ENCODE measurements at regions not wholly inside any gene's neighbourhood (a gene's known extent, or its start where the extent isn't known, plus 50 kb on each side); places are given as distances from the start of the nearest gene placed in this dataset.
A peak's percentile ranks its signal among the peaks of the same experiment; 100 is the strongest.

DNA sequence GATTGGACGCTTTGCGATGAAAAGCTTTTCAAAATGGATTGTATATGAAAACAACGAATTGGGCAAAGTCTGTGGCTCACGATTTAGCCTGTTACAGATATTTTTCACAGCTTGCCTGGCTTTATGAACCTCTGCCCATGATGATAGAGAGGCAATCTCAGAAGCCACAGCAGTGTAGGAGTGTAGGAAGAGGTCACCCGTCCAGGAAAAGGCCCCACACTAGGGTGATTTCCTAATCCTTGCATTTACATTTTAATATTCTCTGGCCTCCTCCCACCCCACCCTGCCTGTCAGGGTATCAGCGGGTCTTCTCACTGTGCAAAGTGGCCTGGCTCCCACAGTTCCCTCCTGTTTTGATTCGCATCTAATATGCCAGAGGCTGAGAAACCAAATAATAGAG is 81.8 kb upstream of the FOXN3 start:
- Histone ChIP-seq H3K79me2 (ENCODE audit: control insufficient read depth, insufficient read depth, low read length) (peaks cover 28% of the 10 kb centered on the region), H3K27me3 (replicated peaks in 1 of 4; ENCODE audit: control extremely low read depth in 1 of 4, control insufficient read depth in 3 of 4, insufficient read depth in 4 of 4, low read length in 3 of 4) (no peaks in the 10 kb centered on the region), H2AFZ (ENCODE audit: insufficient read depth, low read depth, low read length, poor library complexity, severe bottlenecking) (no peak overlapping the region), H3K4me2 (replicated peaks; ENCODE audit: low read depth, low read length, poor library complexity, severe bottlenecking) (no peak overlapping the region), H3K9me3 (ENCODE audit: control extremely low read depth in 1 of 3, control insufficient read depth in 2 of 3, insufficient read depth in 1 of 3, low read length in 2 of 3) (no peaks in the 10 kb centered on the region), H3K9ac (ENCODE audit: low read length) (no peak overlapping the region), H3K36me3 (replicated peaks in 1 of 2; ENCODE audit: control extremely low read depth in 1 of 2, control insufficient read depth in 1 of 2, extremely low read depth in 1 of 2, insufficient read depth in 2 of 2, low read length in 1 of 2) (no peaks in the 10 kb centered on the region), H4K20me1 (ENCODE audit: control insufficient read depth, insufficient read depth, low read length, poor library complexity, severe bottlenecking) (peaks cover 3% of the 10 kb centered on the region), H3K4me1 (ENCODE audit: control insufficient read depth in 2 of 2, insufficient read depth in 2 of 2, low read length in 2 of 2) (peaks cover 17 to 19% of the 10 kb centered on the region in 2 donors), H3K4me3 (ENCODE audit: control extremely low read depth in 1 of 5, extremely low read depth in 1 of 5, insufficient read depth in 1 of 5, low read depth in 2 of 5, low read length in 4 of 5) (no peak overlapping the region), H3K27ac (ENCODE audit: low read length in 2 of 2) (no peak overlapping the region)
- CTCF ChIA-PET = no interaction called here
- POLR2A ChIA-PET = no interaction called here
- Mint-ChIP-seq H3K4me1 (peaks cover 28% of the 10 kb centered on the region), H3K9me3 (ENCODE audit: insufficient read depth) (no peaks in the 10 kb centered on the region), H3K27me3 (no peaks in the 10 kb centered on the region), H3K4me3 (no peak overlapping the region), H3K27ac (no peak overlapping the region)
- TF ChIP-seq, protein P1, sequence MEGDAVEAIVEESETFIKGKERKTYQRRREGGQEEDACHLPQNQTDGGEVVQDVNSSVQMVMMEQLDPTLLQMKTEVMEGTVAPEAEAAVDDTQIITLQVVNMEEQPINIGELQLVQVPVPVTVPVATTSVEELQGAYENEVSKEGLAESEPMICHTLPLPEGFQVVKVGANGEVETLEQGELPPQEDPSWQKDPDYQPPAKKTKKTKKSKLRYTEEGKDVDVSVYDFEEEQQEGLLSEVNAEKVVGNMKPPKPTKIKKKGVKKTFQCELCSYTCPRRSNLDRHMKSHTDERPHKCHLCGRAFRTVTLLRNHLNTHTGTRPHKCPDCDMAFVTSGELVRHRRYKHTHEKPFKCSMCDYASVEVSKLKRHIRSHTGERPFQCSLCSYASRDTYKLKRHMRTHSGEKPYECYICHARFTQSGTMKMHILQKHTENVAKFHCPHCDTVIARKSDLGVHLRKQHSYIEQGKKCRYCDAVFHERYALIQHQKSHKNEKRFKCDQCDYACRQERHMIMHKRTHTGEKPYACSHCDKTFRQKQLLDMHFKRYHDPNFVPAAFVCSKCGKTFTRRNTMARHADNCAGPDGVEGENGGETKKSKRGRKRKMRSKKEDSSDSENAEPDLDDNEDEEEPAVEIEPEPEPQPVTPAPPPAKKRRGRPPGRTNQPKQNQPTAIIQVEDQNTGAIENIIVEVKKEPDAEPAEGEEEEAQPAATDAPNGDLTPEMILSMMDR (IDR thresholded peaks at IDR 0.05) = no peak
- TF ChIP-seq EZH2 (IDR thresholded peaks at IDR 0.05; ENCODE audit: borderline replicate concordance, insufficient read depth, low read depth, low read length, poor library complexity, severe bottlenecking) = no peak
- no peak for DNase-seq
- intact Hi-C loops (cut with micrococcal nuclease) = no loop called here
- ATAC-seq (ENCODE audit: low read depth) = no peak
- WGBS (ENCODE audit: insufficient coverage) = 100% methylated on average over 4 of the region's 7 CpGs

DNA sequence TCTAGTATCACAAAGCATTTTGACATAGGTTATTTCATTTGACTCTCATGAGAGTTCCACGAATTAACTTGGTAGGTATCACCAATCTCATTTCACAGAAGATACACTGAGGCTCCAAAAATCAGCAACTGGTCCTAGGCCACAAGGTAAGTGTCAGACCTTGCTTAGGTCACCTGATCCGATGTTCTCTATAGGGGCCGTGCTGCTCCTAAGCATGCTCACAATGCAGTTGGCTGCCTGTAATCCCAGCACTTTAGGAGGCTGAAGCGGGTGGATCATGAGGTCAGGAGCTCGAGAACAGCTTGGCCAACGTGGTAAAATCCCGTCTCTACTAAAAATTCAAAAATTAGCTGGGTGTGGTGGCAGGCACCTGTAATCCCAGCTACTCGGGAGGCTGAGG is 78.7 kb upstream of the FOXN3 start:
- Mint-ChIP-seq H3K9me3 (ENCODE audit: insufficient read depth) (no peaks in the 10 kb centered on the region), H3K4me3 (no peak overlapping the region), H3K27ac (no peak overlapping the region), H3K27me3 (no peaks in the 10 kb centered on the region), H3K4me1 (peaks cover 29% of the 10 kb centered on the region)
- Histone ChIP-seq H3K4me1 (ENCODE audit: control insufficient read depth in 2 of 2, insufficient read depth in 2 of 2, low read length in 2 of 2) (peaks cover 20 to 21% of the 10 kb centered on the region in 2 donors), H3K36me3 (replicated peaks in 1 of 2; ENCODE audit: control extremely low read depth in 1 of 2, control insufficient read depth in 1 of 2, extremely low read depth in 1 of 2, insufficient read depth in 2 of 2, low read length in 1 of 2) (no peaks in the 10 kb centered on the region), H3K4me3 (ENCODE audit: control extremely low read depth in 1 of 5, extremely low read depth in 1 of 5, insufficient read depth in 1 of 5, low read depth in 2 of 5, low read length in 4 of 5) (no peak overlapping the region), H2AFZ (ENCODE audit: insufficient read depth, low read depth, low read length, poor library complexity, severe bottlenecking) (no peak overlapping the region), H3K9me3 (ENCODE audit: control extremely low read depth in 1 of 3, control insufficient read depth in 2 of 3, insufficient read depth in 1 of 3, low read length in 2 of 3) (no peaks in the 10 kb centered on the region), H3K27ac (ENCODE audit: low read length in 2 of 2) (peak overlapping the region in 1 of 2 donors; percentile 77), H3K4me2 (replicated peaks; ENCODE audit: low read depth, low read length, poor library complexity, severe bottlenecking) (no peak overlapping the region), H4K20me1 (ENCODE audit: control insufficient read depth, insufficient read depth, low read length, poor library complexity, severe bottlenecking) (no peaks in the 10 kb centered on the region), H3K27me3 (replicated peaks in 1 of 4; ENCODE audit: control extremely low read depth in 1 of 4, control insufficient read depth in 3 of 4, insufficient read depth in 4 of 4, low read length in 3 of 4) (no peaks in the 10 kb centered on the region), H3K79me2 (ENCODE audit: control insufficient read depth, insufficient read depth, low read length) (peaks cover 42% of the 10 kb centered on the region), H3K9ac (ENCODE audit: low read length) (no peak overlapping the region)
- DNase-seq (no peak), ATAC-seq (ENCODE audit: low read depth) (no peak)
- 100% methylated on average over 8 of the region's 8 CpGs for WGBS (ENCODE audit: insufficient coverage)
- TF ChIP-seq, protein P1 (IDR thresholded peaks at IDR 0.05) = no peak
- no peak for TF ChIP-seq EZH2 (IDR thresholded peaks at IDR 0.05; ENCODE audit: borderline replicate concordance, insufficient read depth, low read depth, low read length, poor library complexity, severe bottlenecking)
- ChIA-PET CTCF (no interaction called here), POLR2A (no interaction called here)
- intact Hi-C loops (cut with micrococcal nuclease) = loop anchor here (2.0 kb wide), 3 partner anchors 15 to 121 kb away; no protein-coding TSS in a partner anchor

All from B cell (primary cell).